ENCODE measurements at regions not wholly inside any gene's neighbourhood (a gene's known extent, or its start where the extent isn't known, plus 50 kb on each side); places are given as distances from the start of the nearest gene placed in this dataset.

DNA sequence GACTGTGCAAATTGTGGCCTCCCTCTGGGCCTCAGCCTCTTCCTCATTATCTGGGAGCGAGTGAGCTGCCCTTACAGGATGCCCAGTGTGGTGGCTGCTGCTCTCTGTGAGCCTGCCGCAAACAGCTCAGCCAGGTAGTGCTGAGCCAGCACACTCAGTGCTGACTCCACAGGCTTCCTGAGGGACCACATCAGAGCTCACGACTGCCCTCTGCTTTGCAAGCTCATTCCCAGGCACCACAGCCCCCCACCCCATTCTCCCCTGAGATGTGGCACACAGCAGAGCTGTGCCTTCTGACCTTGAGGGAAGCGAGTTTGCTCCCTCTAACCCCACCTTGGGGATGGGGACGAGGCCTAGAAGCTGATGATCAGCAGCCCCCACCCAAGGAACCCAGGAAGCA lies 230.5 kb upstream of the PPP2R2D start:
- POLR2A ChIA-PET: no interaction called here
- no peak for FAIRE-seq
- 20% methylated on average over 5 of the region's 5 CpGs for WGBS (ENCODE audit: missing lambda C conversion rate)

DNA sequence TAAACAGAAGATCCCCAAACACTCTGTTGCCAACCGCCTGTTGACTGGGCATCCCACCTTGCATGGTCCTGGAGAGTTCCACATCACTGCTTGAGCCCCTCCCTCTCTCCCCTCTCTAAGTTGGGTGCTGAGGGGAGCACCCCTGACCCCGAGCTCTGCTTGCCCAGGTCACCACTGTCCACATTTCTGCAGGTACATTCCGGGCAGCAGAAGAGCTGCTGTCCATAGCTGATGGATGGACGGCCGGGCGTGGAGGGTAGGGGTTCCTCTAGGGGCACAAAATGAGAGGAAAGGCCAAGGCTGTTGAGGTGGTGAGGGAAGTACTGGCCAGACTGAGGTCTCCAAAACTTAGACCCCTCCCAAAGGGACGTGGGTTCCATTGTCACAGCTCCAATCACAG lies 227.4 kb upstream of the PPP2R2D start:
- Histone ChIP-seq H3K27ac (no peak overlapping the region), H3K4me1 (no peaks in the 10 kb centered on the region), H3K4me2 (no peak overlapping the region), H3K4me3 (no peak overlapping the region), H3K9me3 (peaks cover 5% of the 10 kb centered on the region; the same call in 1 of the 3 replicates)
- TF ChIP-seq NFE2L2 (conservative IDR thresholded peaks at IDR 0.05; ENCODE audit: low read length): no peak
- TF ChIP-seq, protein P1, sequence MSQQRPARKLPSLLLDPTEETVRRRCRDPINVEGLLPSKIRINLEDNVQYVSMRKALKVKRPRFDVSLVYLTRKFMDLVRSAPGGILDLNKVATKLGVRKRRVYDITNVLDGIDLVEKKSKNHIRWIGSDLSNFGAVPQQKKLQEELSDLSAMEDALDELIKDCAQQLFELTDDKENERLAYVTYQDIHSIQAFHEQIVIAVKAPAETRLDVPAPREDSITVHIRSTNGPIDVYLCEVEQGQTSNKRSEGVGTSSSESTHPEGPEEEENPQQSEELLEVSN (IDR thresholded peaks at IDR 0.05; ENCODE audit: borderline replicate concordance, low read depth): no peak
- no peak for TF ChIP-seq HEYL (CRISPR knock-in tag; IDR thresholded peaks at IDR 0.05)
- TF ChIP-seq, protein P2, sequence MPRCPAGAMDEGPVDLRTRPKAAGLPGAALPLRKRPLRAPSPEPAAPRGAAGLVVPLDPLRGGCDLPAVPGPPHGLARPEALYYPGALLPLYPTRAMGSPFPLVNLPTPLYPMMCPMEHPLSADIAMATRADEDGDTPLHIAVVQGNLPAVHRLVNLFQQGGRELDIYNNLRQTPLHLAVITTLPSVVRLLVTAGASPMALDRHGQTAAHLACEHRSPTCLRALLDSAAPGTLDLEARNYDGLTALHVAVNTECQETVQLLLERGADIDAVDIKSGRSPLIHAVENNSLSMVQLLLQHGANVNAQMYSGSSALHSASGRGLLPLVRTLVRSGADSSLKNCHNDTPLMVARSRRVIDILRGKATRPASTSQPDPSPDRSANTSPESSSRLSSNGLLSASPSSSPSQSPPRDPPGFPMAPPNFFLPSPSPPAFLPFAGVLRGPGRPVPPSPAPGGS (IDR thresholded peaks at IDR 0.05): no peak
- TF ChIP-seq HDAC2 (IDR thresholded peaks at IDR 0.05): no peak
- TF ChIP-seq ZNF302 (CRISPR knock-in tag; IDR thresholded peaks at IDR 0.05): no peak
- no peak for TF ChIP-seq KDM5A (IDR thresholded peaks at IDR 0.05)
- no peak for TF ChIP-seq RNF2 (IDR thresholded peaks at IDR 0.05; ENCODE audit: borderline replicate concordance, low read depth)
- ATAC-seq (no peak), FAIRE-seq (no peak), DNase-seq (ENCODE audit: low read depth in 1 of 2, low spot score in 1 of 2) (no peak)
- ChIA-PET CTCF (no interaction called here), POLR2A (no interaction called here)
- 28% methylated on average over 7 of the region's 7 CpGs for WGBS (ENCODE audit: missing lambda C conversion rate)

More for the DNA sequence above, 230.5 kb upstream of the PPP2R2D start:
- TF ChIP-seq SMC3 (IDR thresholded peaks at IDR 0.05): no peak
- no peak for TF ChIP-seq CEBPB (IDR thresholded peaks at IDR 0.05)
- no peak for TF ChIP-seq EP300 (IDR thresholded peaks at IDR 0.05)
- TF ChIP-seq, protein P3, sequence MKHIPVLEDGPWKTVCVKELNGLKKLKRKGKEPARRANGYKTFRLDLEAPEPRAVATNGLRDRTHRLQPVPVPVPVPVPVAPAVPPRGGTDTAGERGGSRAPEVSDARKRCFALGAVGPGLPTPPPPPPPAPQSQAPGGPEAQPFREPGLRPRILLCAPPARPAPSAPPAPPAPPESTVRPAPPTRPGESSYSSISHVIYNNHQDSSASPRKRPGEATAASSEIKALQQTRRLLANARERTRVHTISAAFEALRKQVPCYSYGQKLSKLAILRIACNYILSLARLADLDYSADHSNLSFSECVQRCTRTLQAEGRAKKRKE (CRISPR knock-in tag; IDR thresholded peaks at IDR 0.05; ENCODE audit: low read depth): no peak
- no peak for TF ChIP-seq FOSL2 (IDR thresholded peaks at IDR 0.05)
- no peak for TF ChIP-seq FOSL2 (CRISPR knock-in tag; IDR thresholded peaks at IDR 0.05)
- TF ChIP-seq FOSB (CRISPR knock-in tag; IDR thresholded peaks at IDR 0.05): no peak
- TF ChIP-seq KDM1A (IDR thresholded peaks at IDR 0.05; ENCODE audit: low read depth): no peak
- no peak for TF ChIP-seq NFE2L2 (conservative IDR thresholded peaks at IDR 0.05; ENCODE audit: low read length)
- TF ChIP-seq, protein P4, sequence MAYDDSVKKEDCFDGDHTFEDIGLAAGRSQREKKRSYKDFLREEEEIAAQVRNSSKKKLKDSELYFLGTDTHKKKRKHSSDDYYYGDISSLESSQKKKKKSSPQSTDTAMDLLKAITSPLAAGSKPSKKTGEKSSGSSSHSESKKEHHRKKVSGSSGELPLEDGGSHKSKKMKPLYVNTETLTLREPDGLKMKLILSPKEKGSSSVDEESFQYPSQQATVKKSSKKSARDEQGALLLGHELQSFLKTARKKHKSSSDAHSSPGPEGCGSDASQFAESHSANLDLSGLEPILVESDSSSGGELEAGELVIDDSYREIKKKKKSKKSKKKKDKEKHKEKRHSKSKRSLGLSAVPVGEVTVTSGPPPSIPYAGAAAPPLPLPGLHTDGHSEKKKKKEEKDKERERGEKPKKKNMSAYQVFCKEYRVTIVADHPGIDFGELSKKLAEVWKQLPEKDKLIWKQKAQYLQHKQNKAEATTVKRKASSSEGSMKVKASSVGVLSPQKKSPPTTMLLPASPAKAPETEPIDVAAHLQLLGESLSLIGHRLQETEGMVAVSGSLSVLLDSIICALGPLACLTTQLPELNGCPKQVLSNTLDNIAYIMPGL (CRISPR knock-in tag; IDR thresholded peaks at IDR 0.05; ENCODE audit: borderline replicate concordance): no peak
- TF ChIP-seq, protein P2 (IDR thresholded peaks at IDR 0.05): no peak
- no peak for TF ChIP-seq HOXB13 (CRISPR knock-in tag; IDR thresholded peaks at IDR 0.05; ENCODE audit: low read depth)
- no peak for TF ChIP-seq BHLHE40 (IDR thresholded peaks at IDR 0.05; ENCODE audit: low read depth, low read length)
- TF ChIP-seq SREBF2 (IDR thresholded peaks at IDR 0.05): no peak
- no peak for TF ChIP-seq NR3C1 (IDR thresholded peaks at IDR 0.05)
- no peak for TF ChIP-seq RNF2 (IDR thresholded peaks at IDR 0.05; ENCODE audit: borderline replicate concordance, low read depth)
- no peak for TF ChIP-seq NPAS2 (CRISPR knock-in tag; IDR thresholded peaks at IDR 0.05; ENCODE audit: borderline replicate concordance)
- TF ChIP-seq TP53 (CRISPR knock-in tag; IDR thresholded peaks at IDR 0.05): no peak
- TF ChIP-seq, protein P5, sequence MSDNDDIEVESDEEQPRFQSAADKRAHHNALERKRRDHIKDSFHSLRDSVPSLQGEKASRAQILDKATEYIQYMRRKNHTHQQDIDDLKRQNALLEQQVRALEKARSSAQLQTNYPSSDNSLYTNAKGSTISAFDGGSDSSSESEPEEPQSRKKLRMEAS (IDR thresholded peaks at IDR 0.05): no peak
- no peaks in the 10 kb centered on the region for H3K4me1 ChIP-seq
- CTCF ChIA-PET: no interaction called here
- no peak overlapping the region for H3K4me2 ChIP-seq
- H3K27ac ChIP-seq: no peak overlapping the region
- H3K4me3 ChIP-seq: no peak overlapping the region
- DNase-seq (ENCODE audit: low read depth in 1 of 2, low spot score in 1 of 2) (no peak), ATAC-seq (no peak)
- peaks cover 5% of the 10 kb centered on the region; the same call in 1 of the 3 replicates for H3K9me3 ChIP-seq
